HG03442 (cell line): ENCODE measurements at regions not wholly inside any gene's neighbourhood (a gene's known extent, or its start where the extent isn't known, plus 50 kb on each side); places are given as distances from the start of the nearest gene placed in this dataset.

Experiments used
- ATAC-seq: cut with Tn5 transposase; IDR thresholded peaks from one replicate; pipeline ENCODE4 v1.9.1; 2021; ENCODE audit warnings: mild to moderate bottlenecking, moderate library complexity; ENCODE audit not compliant: unreplicated experiment

GRCh38 chr14:71716041-71716772, 216.0 kb upstream of the RGS6 start:
- no peak for ATAC-seq

DNA sequence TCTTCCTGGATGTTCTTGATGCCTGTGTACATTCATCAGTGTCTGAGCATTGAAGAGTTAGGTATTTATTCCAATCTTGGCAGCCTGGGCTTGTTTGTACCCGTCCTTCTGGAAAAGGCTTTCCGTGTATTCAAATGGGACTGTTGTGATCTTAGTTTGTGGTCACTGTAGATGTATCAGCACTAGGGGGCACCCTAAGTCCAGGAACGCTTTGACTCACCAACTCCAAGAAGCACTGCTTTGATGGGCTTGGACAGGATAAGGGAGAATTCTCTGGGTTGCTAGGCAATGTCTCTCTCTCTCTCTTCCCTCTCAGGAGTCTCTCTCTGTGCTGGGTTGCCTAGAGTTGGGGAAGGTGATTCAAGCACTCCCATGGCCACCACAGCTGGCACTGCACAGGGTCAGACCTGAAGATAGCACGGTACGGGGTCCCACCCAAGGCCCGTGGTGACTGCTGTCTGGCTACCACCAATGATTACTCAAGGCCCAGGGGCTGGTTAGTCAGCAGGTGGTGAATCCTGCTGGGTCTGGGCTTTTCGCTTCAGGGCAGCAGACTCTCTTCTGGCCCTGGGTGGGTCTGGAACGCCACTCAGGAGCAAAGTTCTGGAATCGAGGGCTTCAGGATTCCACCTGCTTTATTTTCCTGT, 211.1 kb upstream of the RGS6 start:
- ATAC-seq, result no peak

- no peak for ATAC-seq
Observed at GRCh38 chr14:71721791-71722190, 210.4 kb upstream of the RGS6 start.

GRCh38 chr14:71722885-71723284, 209.3 kb upstream of the RGS6 start:
- ATAC-seq, result no peak

GRCh38 chr14:71725922-71726579, 206.2 kb upstream of the RGS6 start:
- ATAC-seq, result no peak

DNA sequence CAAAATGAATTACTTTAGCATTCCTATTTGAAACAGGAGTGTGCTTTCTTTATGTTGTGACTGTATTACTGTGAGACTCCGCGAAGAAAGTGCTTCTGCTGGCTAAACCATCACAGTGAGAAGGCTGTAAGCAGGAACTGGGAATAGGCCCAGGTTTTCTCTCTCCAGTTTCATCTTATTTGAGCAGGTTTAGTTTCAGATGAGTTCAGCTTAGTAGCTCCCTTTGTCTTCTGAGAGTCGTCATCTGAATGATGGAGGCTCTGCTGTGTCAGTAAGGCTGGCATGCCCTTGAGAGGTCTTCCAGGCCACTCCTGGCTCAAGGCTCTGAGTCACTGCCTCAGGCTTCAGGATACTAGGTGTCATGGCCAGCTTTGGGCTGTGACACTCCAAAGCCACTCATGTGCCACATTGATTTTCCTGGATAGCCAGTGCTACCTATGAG, 205.6 kb upstream of the RGS6 start:
- no peak for ATAC-seq

- no peak for ATAC-seq
Observed at GRCh38 chr14:71728386-71728785, 203.8 kb upstream of the RGS6 start.

DNA sequence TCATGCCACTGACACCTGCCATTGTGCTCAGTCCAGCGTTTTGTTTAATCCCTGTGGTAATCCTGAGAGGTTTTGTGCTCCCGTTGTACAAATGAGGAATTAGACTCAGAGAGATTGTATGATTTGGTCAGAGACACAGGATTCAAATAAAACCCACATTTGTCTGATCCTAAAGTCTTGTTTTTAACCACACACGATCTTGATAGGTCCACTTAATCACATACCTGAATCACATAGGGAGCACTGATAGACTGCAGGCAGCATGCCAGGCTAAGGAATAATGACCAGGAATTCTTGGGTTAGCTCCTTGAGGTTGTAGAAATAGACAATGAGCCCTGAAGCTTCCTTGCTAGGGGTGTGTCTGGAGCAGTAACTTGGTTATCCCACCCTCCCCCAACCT, 202.6 kb upstream of the RGS6 start:
- no peak for ATAC-seq

GRCh38 chr14:71730471-71730870, 201.8 kb upstream of the RGS6 start:
- ATAC-seq, result no peak

GRCh38 chr14:71731096-71731495, 201.1 kb upstream of the RGS6 start:
- no peak for ATAC-seq

DNA sequence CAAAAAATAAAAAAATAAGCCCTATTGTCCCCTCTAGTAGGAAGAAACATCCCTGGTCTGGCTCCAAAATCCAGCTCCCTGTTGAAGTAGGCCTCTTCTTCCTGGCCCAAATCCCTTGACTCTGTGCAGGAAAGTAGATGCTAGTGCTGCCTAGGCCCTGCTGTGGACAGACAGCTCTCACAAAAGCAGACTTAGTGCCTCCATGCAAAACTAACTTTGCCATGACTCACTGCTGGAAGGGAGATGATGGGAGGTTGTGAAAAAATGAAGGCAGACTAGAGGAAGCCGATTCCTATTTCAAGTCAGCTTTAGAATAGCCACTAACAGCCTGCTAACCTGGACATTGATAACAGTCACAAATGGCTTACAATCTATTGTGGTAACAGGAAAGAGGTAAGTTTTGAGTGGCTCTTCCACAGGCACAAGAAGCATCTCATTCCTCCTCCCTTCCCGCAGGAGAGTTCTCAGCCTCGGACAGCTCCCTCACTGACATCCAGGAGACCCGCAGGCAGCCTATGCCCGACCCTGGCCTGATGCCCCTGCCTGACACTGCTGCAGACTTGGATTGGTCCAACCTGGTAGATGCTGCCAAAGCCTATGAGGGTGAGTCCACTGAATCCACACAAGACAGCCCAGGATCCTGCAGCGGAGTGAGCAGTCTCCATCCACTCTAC, 198.9 kb upstream of the RGS6 start:
- no peak for ATAC-seq

GRCh38 chr14:71734076-71734475, 198.2 kb upstream of the RGS6 start:
- ATAC-seq, result no peak

DNA sequence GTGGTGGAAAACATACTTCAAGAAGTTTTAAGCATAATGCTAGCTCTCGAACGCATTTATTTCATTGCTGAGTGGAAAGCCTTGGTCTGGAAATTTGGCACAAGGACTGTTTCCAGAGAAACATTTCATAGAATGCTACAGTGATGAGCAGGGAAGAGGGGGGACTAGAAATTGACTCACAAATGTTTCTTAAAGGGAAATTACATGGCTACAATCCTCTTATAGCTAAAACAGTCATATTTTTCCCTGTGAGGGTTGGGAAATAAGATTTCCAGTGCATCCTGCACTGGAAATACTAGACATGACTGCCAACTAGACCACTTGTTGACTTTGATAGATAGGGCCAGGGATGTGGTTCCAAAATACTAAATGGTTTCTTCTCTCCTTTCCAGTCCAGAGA, 197.3 kb upstream of the RGS6 start:
- no peak for ATAC-seq

DNA sequence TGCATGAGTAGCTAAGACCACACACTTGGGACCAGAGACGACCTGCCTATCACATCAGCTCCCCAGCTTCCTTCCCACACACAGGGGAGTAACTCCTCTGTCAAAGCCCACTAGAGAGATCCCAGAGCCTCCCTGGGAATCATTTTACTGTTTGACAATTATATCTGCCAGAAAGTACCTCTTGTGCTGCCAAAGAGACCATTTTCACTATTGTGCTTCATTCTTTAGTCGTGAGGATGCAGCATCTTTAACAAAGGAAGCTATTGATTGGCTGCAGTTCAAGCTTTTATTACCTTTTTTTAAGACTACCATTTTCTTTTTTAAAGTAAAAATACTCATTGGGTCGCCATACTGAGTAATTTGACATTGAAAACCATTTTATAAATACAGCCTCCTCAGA, 194.5 kb upstream of the RGS6 start:
- no peak for ATAC-seq

- no peak for ATAC-seq
Observed at GRCh38 chr14:71739273-71739990, 192.8 kb upstream of the RGS6 start.

DNA sequence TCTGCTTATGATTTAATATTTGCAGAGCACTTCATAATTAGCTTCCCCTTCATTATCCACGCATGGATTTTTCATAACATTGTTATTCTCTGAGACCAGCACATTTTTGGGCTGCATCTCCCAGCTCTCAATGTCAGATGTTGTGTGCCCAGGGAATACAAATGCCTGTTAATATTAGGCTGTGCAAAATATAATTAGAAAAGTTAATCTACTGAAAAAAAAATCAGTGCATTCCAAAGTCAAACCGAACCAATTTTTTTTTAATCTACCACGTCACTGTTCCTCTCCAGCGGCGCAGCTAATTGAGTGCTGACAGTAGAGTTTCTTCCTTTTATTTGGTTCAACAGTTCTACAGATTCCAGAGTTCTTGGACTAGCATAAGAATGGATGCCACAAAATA, 191.0 kb upstream of the RGS6 start:
- ATAC-seq, result no peak

DNA sequence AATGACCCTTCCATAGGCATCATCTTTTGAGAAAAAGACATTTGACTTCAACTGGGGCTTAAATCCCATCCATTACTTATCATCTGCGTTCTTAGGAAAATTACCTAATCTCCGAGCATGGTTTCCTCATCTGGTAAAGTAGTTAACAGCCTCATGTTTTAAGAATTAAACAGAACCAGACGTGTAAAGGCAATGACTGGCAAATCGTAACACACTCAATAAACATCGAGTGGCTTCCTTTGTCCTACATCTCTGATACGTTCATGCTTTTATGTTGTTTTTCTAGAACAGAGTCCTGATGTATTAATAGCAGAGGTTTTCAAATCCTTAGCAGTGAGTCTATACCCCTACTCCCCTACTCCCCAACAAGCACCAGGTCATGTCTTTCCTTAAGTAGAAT, 189.7 kb upstream of the RGS6 start:
- no peak for ATAC-seq

GRCh38 chr14:71745072-71745471, 187.2 kb upstream of the RGS6 start:
- ATAC-seq, result no peak

DNA sequence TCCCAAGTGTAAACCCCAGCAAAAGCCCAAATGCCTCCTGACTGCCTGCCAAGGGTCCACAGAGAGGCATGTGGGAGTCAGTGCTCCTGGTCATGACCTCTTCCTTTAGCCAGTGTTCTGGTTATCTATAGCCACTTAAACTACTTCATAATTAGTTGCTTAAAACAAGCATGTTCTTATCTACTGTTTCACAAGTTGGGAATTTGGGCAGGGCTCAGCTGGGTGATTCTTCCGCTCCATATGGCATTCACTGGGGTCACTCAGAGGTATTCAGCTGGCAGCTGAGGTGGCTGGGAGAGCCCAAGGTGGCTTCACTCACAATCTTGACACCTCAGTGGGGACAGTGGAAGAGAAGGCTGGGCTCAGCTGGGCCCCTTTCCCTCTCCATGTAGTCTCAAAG, 184.0 kb upstream of the RGS6 start:
- no peak for ATAC-seq

GRCh38 chr14:71749613-71750238, 182.5 kb upstream of the RGS6 start:
- no peak for ATAC-seq

DNA sequence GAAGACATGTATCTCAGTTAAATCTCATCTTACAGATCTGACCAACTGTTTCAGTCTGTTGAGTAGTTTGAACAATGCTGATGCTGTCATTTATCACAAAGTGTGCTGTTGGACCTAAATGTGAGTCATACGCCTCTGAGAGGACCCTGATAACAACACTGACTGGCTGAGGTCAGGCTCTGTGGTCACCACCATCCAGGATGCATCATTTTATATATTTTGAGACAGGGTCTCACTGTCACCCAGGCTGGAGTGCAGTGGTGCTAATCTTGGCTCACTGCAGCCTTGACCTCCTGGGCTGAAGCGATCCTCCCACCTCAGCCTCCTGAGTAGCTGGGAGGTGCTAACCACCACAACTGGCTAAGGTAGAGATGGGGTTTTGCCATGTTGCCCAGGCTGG, 181.0 kb upstream of the RGS6 start:
- no peak for ATAC-seq
